ENCODE measurements at regions not wholly inside any gene's neighbourhood (a gene's known extent, or its start where the extent isn't known, plus 50 kb on each side); places are given as distances from the start of the nearest gene placed in this dataset.
"Not testable (repeated sequence)": the region's sequence is repeated elsewhere in the genome, so short reads cannot be mapped to it uniquely, and the experiment has no call there.

DNA sequence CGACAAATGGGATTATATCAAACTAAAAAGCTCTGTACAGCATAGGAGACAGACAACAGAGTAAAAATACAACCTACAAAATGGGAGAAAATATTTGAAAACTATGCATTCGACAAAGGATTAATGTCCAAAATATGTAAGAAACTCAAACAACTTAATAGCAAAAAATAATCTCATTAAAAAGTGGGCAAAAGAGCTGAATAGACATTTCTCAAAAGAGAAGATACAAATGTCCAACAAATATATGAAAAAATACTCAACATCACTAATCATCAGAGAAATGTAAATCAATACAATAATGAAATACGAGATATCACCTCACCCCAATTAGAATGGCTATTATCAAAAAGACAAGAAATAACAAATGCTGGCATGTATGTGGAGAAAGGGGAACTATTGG is 272.9 kb downstream of the KLHL13 start:
- no peak for DNase-seq

DNA sequence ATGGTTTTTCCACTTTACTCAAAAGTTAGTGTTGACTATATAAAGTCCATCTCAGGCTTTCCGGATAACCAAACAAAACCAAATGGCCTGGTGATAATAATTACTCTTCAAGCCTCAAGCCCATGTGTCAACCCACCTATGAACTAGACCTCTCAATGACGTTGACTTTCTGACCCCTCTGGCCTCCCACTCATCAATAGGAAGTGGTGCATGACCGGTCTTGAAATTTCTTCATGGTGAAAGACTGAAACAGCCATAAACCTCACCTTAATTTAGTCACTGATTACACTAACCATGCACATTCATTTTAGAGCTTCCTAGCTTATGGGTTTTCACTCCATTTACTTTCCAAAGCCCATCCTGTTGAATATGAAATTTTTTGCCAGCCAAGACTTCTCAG is 276.0 kb downstream of the KLHL13 start:
- DNase-seq = no peak

DNA sequence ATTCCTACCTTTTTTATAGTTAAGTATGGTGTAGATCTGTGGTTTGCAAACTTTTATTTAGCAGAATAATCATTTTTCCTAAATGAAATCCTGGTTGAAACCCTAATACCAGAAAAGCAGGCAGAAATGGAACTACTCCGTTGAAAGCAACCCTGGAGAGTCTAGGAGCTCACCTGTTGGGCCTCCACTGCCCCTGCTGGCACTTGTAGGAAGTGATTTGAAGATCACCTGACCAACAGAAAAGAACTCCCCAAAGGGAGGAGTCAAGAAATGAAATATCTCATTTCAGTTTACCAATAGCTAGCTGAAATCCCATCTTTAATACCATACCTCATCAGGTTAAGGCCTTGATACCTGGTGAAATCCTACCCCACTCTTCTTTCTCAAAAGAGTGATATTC is 277.1 kb downstream of the KLHL13 start:
- DNase-seq = no peak

DNA sequence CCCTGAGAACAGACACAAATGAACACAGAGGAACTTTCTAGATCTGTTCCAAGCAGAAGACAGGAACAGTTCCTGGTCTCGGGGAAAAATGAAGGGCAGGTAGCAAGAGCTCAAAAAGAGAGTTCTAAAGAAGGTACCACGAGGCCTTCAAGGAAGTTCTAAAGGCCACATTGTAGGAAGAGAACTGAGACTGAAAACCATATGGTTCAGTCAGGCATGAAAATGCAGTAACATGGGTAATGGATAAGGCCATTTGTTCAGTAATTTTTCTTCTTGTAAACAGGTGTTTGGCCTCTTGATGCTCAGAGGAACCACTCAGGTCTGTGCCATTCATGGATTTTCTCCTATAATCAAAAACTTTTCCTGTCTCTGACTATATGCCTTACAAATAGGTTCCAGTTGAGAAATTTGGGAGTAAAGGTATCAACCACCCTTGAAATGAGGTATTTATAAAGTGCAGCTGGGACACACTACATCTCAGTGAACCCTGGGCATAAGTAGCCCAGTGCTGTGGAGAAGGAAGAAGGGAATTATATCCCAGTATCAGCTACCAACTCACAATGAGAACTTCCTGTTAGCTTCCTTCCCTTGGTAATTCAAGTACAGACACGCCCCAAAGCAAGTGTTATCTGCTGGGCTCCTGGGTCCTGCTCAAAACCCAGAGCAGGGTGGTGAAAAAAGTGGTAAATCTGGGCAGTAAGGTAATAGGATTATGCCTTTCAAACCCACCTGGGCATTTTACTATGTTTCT is 277.9 kb downstream of the KLHL13 start:
- no peak for DNase-seq

DNA sequence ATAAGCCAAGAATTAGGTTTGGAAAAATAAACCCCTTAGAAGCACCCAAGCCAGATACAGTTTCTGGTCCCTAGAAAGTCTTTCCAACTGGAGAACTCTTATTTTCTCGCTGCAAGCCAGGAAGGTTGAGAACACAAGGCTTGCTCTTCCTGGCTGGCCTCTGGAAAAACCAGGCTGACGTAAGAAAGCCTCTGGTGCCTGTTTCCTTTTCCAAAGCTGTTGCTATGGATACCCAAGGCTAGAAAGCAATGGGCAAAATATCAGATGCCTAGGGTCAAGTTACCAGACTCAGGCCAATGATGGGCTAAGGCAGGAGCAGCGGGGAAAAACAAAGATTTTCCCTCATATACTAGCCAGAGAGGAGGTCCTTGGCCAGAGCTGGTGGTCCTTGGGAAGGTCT is 281.6 kb downstream of the KLHL13 start:
- peak in 1 of 2 experiments; percentile 1 for DNase-seq

DNA sequence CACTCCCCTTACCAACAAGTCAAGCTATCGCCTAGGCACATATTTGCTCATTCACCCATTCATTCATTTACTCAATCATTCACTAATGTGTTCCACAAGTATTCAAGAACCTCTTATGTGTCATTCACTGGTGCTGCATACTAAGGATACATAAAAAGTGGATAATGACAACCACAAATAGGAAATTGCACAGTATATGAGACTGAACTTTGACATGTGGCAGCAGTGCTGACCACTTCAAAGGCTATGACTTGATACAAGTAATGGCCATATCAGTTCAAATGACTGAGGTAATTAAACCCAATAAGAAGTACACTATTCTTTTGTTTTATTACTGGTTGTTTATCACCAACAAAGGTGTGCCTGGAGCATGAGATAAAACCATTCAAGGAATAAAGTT is 282.5 kb downstream of the KLHL13 start:
- no peak for DNase-seq

DNA sequence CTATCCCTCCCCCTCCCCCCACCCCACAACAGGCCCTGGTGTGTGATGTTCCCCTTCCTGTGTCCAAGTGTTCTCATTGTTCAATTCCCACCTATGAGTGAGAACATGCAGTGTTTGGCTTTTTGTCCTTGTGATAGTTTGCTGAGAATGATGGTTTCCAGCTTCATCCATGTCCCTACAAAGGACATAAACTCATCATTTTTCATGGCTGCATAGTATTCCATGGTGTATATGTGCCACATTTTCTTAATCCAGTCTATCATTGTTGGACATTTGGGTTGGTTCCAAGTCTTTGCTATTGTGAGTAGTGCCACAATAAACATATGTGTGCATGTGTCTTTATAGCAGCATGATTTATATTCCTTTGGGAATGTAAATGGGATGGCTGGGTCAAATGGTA is 295.1 kb downstream of the KLHL13 start:
- DNase-seq = not testable (repeated sequence)

DNA sequence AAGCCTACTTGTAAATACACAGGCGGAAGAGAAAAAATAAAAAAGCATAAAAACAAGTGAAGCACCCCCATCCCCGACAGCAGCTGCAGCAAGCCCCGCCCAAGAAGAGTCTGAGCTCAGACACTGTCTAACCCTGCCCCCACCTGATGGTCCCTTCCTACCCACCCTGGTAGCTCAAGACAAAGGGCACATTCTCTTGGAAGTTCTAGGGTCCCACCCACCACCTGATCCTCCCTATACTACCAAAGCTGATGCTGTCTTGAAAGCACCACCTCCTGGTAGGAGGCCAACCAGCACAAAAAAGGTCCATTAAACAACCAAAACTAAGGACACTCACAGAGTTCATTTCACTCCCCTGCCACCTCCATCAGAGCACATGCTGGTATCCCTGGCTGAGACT is 308.2 kb downstream of the KLHL13 start:
- DNase-seq = no peak

DNA sequence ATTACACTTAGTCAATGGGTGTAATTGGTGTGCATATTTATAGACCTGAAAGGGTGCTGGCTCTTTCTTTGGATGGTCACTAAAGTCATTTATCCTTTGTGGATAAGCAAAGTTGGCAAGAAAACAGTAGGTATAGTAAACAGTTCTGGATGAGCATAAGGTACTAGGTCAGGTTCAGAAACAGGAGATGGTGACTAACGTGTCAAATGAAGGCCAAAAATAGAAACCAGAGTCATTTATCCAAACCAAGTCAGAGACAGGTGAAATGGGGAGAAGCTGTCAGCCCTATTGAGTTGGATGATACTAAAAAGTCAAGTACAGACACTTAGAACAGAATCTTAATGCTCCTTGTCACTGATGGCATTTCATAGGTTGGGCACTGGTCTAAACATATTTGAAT is 313.1 kb downstream of the KLHL13 start:
- no peak for DNase-seq

DNA sequence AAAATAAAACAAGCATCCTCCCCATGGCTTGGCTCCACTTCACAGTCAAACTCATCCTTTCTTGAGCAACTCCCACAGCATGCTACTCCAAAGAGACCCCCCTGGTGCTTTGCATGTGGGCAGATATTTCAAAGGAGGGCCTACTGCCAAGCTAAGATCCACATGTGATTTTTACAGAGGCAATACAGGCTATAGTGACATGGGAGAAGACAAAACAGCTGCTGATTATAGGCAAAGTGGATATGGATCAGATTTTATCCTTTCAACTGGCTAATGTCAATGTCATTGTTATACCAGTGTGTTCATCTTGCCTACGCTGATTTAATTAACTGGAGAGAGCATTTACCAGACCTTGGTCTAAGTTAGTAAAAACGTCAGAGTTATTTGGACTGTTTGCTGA is 328.3 kb downstream of the KLHL13 start:
- DNase-seq = no peak

DNA sequence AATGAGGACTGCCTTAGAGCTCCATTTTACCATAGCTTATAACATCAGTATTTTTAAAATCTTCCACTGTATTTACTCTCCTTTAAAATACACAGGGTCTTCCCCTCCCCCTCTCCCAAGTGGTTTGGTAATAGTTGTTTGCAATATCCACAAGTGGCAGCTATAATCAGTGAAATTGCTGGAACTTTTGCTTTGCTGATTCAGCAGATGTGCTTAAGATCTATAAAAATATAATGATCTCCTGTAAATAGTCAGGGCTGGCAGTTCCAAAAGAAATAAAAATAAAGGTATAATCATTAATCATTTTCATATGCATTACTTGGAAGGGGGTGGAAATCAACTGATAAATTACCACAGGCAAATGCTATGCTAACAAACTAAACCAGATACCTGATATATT is 345.2 kb downstream of the KLHL13 start:
- no peak for DNase-seq

DNA sequence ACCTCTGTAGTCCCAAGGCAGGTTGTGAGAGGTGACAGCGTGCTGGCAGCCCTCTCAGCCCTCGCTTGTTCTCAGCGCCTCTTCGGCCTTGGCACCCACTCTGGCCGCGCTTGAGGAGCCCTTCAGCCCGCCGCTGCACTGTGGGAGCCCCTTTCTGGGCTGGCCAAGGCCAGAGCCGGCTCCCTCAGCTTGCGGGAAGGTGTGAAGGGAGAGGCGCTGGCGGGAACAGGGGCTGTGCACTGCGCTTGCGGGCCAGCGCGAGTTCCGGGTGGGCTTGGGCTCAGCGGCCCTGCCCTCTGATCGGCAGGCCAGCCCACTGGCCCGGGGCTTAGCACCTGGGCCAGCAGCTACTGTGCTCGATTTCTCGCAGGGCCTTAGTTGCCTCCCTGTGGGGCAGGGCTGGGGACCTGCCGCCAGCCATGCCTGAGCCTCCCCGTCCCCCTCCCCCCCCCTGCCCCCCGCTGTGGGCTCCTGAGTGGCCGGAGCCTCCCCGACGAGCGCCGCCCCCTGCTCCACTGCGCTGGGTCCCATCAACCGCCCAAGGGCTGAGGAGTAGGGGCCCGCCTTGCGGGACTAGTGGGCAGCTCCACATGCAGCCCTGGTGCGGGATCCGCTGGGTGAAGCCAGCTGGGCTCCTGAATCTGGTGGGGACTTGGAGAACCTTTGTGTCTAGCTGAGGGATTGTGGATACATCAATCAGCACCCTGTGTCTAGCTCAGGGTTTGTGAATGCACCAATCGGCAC is 347.6 kb downstream of the KLHL13 start:
- DNase-seq = no peak

DNA sequence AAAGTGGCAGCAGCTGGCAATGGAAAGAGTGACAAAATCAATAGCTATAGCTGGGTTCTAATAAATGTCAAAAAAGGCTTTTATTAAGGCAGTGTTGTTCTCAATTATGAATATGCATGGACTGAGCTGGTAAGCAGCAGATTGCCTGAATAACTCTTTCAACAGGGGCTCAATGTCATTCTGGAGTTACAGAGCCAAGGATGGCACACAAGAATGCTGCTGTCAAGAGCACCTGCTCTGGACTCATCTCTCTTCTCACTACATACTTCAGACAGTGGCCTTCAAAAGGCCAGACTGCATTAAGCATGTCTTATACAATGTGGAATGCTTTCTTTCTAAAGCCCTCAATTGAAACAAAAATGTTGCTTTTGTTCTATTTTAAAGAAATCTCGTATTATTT is 351.4 kb downstream of the KLHL13 start:
- DNase-seq = no peak

DNA sequence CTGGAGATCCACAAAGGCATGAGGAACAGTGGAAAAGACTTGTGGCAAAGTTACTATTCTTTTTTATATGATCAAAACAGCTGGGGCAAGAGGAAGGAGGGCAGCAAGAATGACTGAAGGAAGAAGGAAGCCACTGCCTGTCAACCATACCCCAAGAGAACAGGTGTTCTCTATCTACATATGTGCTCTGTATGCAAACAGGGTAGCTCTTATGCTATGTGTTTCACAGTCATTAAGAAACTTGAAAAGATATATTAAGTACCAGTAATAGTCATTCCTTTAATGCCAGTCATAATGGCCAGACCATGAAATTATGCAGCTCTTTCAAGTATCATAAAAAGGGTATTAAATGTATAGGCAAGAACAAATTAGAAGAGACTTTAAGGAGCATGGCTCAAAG is 363.9 kb downstream of the KLHL13 start:
- no peak for DNase-seq

DNA sequence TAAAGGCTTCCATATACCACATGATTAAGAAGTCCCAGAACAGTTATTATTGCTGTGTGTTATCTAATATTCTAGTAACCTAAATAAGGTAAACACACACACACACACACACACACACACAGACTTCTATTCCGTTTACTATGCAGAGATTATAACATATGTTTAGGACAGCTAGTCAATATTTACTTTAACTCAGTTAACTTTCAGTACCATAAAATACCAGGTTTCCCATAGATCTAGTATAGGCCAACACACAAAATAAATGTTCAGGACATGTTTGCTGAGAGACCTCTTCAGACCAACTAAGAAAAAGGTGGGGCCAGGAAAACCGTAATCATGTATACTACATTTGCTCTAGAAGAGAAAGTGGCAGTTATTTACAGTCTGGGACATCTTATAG is 365.5 kb downstream of the KLHL13 start:
- DNase-seq = no peak

DNA sequence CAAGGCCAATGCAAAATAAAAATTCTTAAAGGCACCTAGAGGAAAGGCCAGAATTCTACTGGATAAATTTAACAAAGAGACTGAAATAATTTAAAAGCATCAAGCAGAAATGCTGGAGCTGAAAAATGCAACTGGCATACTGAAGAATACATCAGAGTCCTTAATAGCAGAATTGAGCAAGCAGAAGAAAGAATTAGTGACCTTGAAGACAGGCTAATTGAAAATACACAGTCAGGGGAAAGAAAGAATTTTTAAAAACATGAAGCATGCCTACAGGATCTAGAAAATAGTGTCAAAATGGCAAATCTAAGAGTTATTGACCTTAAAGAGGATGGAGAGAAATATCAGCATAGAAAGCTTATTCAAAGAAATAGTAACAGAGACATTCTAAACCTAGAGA is 371.7 kb downstream of the KLHL13 start:
- DNase-seq = no peak

DNA sequence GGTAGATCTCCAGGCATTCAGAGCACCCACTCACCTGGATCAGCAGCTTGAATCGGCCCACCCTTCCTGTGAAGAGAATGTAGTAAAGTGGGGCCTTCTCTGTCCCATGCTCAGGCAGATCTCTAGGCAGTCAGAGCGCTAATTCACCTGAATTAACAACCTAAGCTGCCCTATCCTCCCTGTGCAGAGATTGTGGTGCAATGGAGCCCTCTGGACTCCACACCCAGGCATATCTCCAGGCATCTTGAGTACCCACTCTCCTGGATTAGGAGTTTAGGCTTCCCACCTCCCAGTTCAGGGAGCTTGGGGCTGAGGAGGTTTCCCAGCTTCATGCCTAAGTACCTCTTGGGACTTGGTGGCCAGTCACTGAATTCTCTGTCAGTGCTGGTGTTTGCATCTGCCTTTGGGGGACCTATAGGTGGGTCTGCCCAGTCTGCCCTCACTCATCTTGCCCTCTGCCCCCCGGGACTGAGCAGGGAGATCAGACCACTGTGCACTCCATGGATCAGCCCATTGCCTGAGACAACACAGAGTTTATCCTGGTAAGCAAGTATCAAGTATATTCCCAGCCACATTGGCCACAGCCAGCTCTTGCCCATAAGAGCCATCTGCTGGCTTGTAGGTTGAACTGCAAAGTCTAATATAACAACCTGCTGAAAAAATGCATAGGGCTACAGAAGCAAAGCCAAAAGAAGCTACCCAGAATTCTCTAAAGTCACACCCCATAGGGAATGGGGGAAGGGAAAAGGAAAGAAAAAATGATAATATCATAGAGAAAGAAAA is 372.9 kb downstream of the KLHL13 start:
- DNase-seq = peak in 1 of 2 experiments; percentile 0

DNA sequence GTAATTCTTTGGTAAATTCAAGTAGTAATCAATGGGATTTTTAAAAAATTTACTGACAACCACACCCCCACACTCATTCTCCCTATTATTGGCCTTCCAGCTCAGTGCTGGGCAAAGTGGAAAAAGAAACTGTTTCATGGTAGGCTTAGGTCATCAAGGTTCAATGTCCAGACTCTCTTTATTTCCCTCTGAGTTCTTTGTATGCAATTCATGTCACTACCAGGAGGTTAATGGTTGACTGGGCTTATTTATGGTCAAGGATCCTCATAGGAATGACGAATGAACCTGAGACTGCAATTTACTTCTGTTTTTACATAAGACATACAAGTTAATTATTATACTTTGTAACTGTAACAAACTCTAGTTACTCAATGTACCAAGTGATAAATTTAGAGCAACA is 403.2 kb downstream of the KLHL13 start:
- no peak for DNase-seq

DNA sequence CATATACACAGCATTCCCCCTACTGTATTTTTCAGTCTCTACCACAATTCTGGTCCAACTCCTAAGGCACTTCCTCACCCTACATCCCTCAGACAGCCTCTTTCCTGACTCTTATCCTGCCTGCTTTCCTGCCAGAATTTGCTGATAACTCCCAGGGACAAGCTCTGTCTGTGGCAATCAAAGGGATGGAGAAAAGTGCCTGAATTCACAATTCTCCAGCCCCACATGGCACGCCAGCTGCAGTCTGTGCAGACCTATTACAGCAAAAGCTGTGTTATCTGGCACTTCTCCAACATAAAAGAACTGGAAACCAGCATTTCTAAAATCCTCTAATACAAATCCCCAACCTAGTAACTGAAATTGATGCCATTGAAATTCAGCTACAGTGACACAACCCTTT is 404.8 kb downstream of the KLHL13 start:
- DNase-seq = no peak

DNA sequence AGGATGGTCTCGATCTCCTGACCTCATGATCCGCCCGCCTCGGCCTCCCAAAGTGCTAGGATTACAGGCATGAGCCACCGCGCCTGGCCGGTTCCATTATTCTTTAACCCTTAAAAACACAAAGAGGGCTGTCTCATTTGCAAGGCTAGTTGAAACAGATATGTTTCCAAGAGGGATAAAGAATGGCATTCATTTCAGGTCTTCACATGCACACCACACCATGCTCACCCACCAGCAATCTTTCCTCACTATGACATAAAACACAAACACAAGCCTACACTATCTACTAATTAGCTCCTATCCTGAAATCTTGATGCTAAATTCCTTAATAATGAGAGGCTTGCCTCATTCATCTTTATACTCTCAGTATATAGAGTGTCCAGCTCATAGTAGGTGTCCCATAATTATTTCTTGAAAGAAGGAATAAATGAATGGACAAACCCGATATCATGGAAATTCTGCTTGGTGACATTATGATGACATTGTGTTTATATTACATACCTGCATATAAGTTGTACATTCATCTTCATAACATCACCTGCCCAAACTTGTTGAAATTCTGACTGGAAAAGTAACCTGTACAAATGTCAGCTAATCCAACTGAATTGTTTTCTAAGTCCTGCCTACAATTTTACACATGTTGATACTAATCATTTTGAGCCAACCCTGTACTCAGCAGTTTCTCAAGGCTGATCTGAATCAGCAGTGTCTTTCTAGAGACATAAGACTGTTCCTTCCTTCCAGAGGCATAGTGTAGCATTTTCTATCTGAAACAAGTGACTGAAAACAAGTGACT is 408.5 kb downstream of the KLHL13 start:
- DNase-seq = no peak

DNA sequence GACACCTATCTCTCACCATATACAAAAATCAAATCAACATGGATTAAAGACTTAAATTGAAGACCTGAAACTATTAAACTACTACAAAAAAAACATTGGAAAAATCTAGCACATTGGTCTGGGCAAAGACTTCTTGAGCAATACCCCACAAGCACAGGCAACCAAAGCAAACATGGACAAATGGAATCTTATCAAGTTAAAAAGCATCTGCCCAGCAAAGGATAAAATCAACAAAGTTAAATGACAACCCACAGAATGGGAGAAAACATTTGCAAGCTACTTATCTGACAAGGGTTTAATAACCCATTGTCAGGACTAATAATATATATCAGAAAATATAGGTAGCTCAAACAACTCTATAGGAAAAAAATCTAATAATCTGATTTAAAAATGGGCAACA is 415.6 kb downstream of the KLHL13 start:
- DNase-seq = no peak

DNA sequence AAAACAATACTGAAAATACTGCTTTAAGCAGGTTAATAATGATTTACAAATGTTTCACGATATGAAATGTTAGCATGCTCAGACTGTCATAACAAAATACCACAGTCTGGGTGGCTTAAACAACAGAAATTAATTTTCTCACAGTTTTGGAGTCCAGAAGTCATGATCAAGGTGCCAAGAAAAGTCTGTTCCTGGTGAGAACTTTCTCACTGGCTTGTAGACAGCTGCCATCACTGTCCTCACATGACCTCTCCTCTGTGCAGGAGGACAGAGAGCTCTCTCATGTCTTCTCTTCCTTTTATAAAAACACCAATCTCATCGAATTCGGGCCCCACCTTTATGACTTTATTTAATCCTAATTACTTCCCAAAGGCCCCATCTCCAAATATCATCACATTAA is 426.7 kb downstream of the KLHL13 start:
- DNase-seq = no peak

DNA sequence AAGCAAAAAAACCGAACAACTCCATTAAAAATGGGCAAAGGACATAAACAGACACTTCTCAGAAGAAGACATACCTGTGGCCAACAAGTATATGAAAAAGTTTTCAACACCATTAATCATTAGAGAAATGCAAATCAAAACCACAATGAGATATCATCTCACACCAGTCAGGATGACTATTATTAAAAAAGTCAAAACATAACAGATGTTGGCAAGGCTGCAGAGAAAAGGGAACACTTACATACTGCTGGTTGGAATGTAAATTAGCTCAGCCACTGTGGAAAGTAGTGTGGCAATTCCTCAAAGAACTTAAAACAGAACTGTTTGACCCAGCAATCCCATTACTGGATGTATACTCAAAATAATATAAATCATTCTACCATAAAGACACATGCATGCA is 436.3 kb downstream of the KLHL13 start:
- no peak for DNase-seq

Data from SHP77 (cell line).